OCI-LY1 (cell line): ENCODE measurements at regions not wholly inside any gene's neighbourhood (a gene's known extent, or its start where the extent isn't known, plus 50 kb on each side); places are given as distances from the start of the nearest gene placed in this dataset.

Experiments used
- EZH2 ChIP-seq: fragments of 200-600 bp; sonication (generic), shearing (Covaris generic); IDR thresholded peaks from 2 replicates; pipeline ENCODE4 v1.8.0; 2017; ENCODE audit warnings: borderline replicate concordance, mixed run types, mild to moderate bottlenecking, antibody characterized with exemption, low read length, moderate library complexity, mixed read lengths
- TF ChIP-seq, protein P1 (sequence below): fragments of 200-600 bp; sonication (generic), shearing (Covaris generic); IDR thresholded peaks from 2 replicates; pipeline ENCODE4 v1.5.1; 2017; ENCODE audit warnings: mild to moderate bottlenecking, antibody characterized with exemption, low read length, moderate library complexity, mixed read lengths

DNA sequence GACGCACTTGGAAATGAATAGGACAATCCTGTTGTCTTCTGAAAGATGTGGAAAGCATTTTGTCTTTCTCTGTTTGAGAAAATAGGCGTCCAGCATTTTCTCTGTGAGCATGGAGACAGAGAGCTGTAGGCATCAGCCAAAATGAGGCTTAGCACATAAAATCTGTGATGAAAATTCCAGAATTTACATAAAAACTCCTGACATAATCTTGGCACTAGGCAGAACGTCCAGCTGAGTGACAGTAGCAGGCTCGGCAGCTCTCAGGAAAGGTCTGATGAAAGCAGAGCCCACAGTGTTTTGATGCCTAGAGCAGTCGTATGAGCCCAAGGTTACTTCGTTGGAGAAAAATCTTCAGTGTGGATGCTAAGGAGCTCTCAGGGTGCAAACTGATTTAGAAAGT is 543.3 kb upstream of the MAP3K7 start:
- TF ChIP-seq, protein P1, sequence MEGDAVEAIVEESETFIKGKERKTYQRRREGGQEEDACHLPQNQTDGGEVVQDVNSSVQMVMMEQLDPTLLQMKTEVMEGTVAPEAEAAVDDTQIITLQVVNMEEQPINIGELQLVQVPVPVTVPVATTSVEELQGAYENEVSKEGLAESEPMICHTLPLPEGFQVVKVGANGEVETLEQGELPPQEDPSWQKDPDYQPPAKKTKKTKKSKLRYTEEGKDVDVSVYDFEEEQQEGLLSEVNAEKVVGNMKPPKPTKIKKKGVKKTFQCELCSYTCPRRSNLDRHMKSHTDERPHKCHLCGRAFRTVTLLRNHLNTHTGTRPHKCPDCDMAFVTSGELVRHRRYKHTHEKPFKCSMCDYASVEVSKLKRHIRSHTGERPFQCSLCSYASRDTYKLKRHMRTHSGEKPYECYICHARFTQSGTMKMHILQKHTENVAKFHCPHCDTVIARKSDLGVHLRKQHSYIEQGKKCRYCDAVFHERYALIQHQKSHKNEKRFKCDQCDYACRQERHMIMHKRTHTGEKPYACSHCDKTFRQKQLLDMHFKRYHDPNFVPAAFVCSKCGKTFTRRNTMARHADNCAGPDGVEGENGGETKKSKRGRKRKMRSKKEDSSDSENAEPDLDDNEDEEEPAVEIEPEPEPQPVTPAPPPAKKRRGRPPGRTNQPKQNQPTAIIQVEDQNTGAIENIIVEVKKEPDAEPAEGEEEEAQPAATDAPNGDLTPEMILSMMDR: no peak
- TF ChIP-seq EZH2: no peak
